ENCODE measurements at regions not wholly inside any gene's neighbourhood (a gene's known extent, or its start where the extent isn't known, plus 50 kb on each side); places are given as distances from the start of the nearest gene placed in this dataset.

GRCh38 chr1:58310881-58311280, 235.6 kb downstream of the OMA1 start:
- H3K27me3 Mint-ChIP-seq (ENCODE audit: low read depth, unreplicated experiment), result peaks cover 14% of the 10 kb centered on the region
- Histone ChIP-seq H3K79me2 (ENCODE audit: insufficient read depth, low read length) (no peaks in the 10 kb centered on the region), H4K20me1 (ENCODE audit: insufficient read depth, low read length) (no peaks in the 10 kb centered on the region), H3K4me2 (ENCODE audit: low read length) (no peak overlapping the region), H3K36me3 (ENCODE audit: insufficient read depth, low read length) (no peaks in the 10 kb centered on the region), H3K27me3 (ENCODE audit: insufficient read depth, low read length) (no peaks in the 10 kb centered on the region), H3K9me3 (ENCODE audit: insufficient read depth, low read depth, low read length) (no peaks in the 10 kb centered on the region), H3K4me1 (ENCODE audit: insufficient read depth, low read length) (no peaks in the 10 kb centered on the region), H3K9ac (ENCODE audit: low read length) (no peak overlapping the region), H3K4me3 (ENCODE audit: insufficient read depth, low read depth, low read length) (no peak overlapping the region), H3K27ac (ENCODE audit: low read depth, low read length) (no peak overlapping the region), H2AFZ (ENCODE audit: low read depth, low read length) (no peak overlapping the region)
- TF ChIP-seq EZH2 (IDR thresholded peaks at IDR 0.05; ENCODE audit: insufficient read depth, low read length), result no peak
- no peak for TF ChIP-seq CTCF (IDR thresholded peaks at IDR 0.05; ENCODE audit: insufficient read depth, low read depth, low read length)
- H3K4me1 Mint-ChIP-seq (ENCODE audit: low read depth, unreplicated experiment), result peaks cover 1% of the 10 kb centered on the region
- H3K27ac Mint-ChIP-seq (ENCODE audit: unreplicated experiment), result no peak overlapping the region
- DNase-seq (ENCODE audit: low read depth), result no peak
- no peaks in the 10 kb centered on the region for H3K36me3 Mint-ChIP-seq (ENCODE audit: low read depth, unreplicated experiment)
- FAIRE-seq, result no peak
- no peaks in the 10 kb centered on the region for H3K9me3 Mint-ChIP-seq (ENCODE audit: unreplicated experiment)
- H3K4me3 Mint-ChIP-seq (ENCODE audit: unreplicated experiment), result no peak overlapping the region

GRCh38 chr1:58310469-58310868, 236.1 kb downstream of the OMA1 start:
- Mint-ChIP-seq H3K27me3 (ENCODE audit: low read depth, unreplicated experiment) (peaks cover 14% of the 10 kb centered on the region), H3K27ac (ENCODE audit: unreplicated experiment) (no peak overlapping the region), H3K36me3 (ENCODE audit: low read depth, unreplicated experiment) (no peaks in the 10 kb centered on the region), H3K4me1 (ENCODE audit: low read depth, unreplicated experiment) (peaks cover 1% of the 10 kb centered on the region), H3K9me3 (ENCODE audit: unreplicated experiment) (no peaks in the 10 kb centered on the region), H3K4me3 (ENCODE audit: unreplicated experiment) (no peak overlapping the region)
- Histone ChIP-seq H3K4me3 (ENCODE audit: insufficient read depth, low read depth, low read length) (no peak overlapping the region), H2AFZ (ENCODE audit: low read depth, low read length) (no peak overlapping the region), H3K27me3 (ENCODE audit: insufficient read depth, low read length) (no peaks in the 10 kb centered on the region), H3K9ac (ENCODE audit: low read length) (no peak overlapping the region), H3K4me2 (ENCODE audit: low read length) (no peak overlapping the region), H4K20me1 (ENCODE audit: insufficient read depth, low read length) (no peaks in the 10 kb centered on the region), H3K36me3 (ENCODE audit: insufficient read depth, low read length) (no peaks in the 10 kb centered on the region), H3K4me1 (ENCODE audit: insufficient read depth, low read length) (no peaks in the 10 kb centered on the region), H3K79me2 (ENCODE audit: insufficient read depth, low read length) (no peaks in the 10 kb centered on the region), H3K27ac (ENCODE audit: low read depth, low read length) (no peak overlapping the region), H3K9me3 (ENCODE audit: insufficient read depth, low read depth, low read length) (no peaks in the 10 kb centered on the region)
- FAIRE-seq (no peak), DNase-seq (ENCODE audit: low read depth) (no peak)
- TF ChIP-seq EZH2 (IDR thresholded peaks at IDR 0.05; ENCODE audit: insufficient read depth, low read length), result no peak
- no peak for TF ChIP-seq CTCF (IDR thresholded peaks at IDR 0.05; ENCODE audit: insufficient read depth, low read depth, low read length)

GRCh38 chr1:58308206-58308605, 238.3 kb downstream of the OMA1 start:
- Histone ChIP-seq H2AFZ (ENCODE audit: low read depth, low read length) (no peak overlapping the region), H3K9me3 (ENCODE audit: insufficient read depth, low read depth, low read length) (no peaks in the 10 kb centered on the region), H3K27me3 (ENCODE audit: insufficient read depth, low read length) (no peaks in the 10 kb centered on the region), H3K4me2 (ENCODE audit: low read length) (no peak overlapping the region), H3K9ac (ENCODE audit: low read length) (no peak overlapping the region), H3K4me3 (ENCODE audit: insufficient read depth, low read depth, low read length) (no peak overlapping the region), H4K20me1 (ENCODE audit: insufficient read depth, low read length) (no peaks in the 10 kb centered on the region), H3K79me2 (ENCODE audit: insufficient read depth, low read length) (no peaks in the 10 kb centered on the region), H3K4me1 (ENCODE audit: insufficient read depth, low read length) (no peaks in the 10 kb centered on the region), H3K27ac (ENCODE audit: low read depth, low read length) (no peak overlapping the region), H3K36me3 (ENCODE audit: insufficient read depth, low read length) (no peaks in the 10 kb centered on the region)
- H3K9me3 Mint-ChIP-seq (ENCODE audit: unreplicated experiment), result no peaks in the 10 kb centered on the region
- no peaks in the 10 kb centered on the region for H3K36me3 Mint-ChIP-seq (ENCODE audit: low read depth, unreplicated experiment)
- no peak overlapping the region for H3K27ac Mint-ChIP-seq (ENCODE audit: unreplicated experiment)
- no peak for DNase-seq (ENCODE audit: low read depth)
- TF ChIP-seq EZH2 (IDR thresholded peaks at IDR 0.05; ENCODE audit: insufficient read depth, low read length) (no peak), CTCF (IDR thresholded peaks at IDR 0.05; ENCODE audit: insufficient read depth, low read depth, low read length) (no peak)
- H3K27me3 Mint-ChIP-seq (ENCODE audit: low read depth, unreplicated experiment), result peaks cover 17% of the 10 kb centered on the region
- no peak overlapping the region for H3K4me3 Mint-ChIP-seq (ENCODE audit: unreplicated experiment)
- peaks cover 1% of the 10 kb centered on the region for H3K4me1 Mint-ChIP-seq (ENCODE audit: low read depth, unreplicated experiment)
- no peak for FAIRE-seq

All from astrocyte (in vitro differentiated cells and primary cell).